ENCODE measurements at regions not wholly inside any gene's neighbourhood (a gene's known extent, or its start where the extent isn't known, plus 50 kb on each side); places are given as distances from the start of the nearest gene placed in this dataset.

- no peak overlapping the region for H3K9ac ChIP-seq (ENCODE audit: control insufficient read depth, extremely low read depth, insufficient read depth, low read length)
- H3K9me3 ChIP-seq (ENCODE audit: control insufficient read depth, low read depth, low read length): no peaks in the 10 kb centered on the region
- H3K9me1 ChIP-seq (ENCODE audit: control insufficient read depth, extremely low read depth, insufficient read depth, low read length): no peaks in the 10 kb centered on the region
- no peak overlapping the region for H2AFZ ChIP-seq (ENCODE audit: control insufficient read depth, low read length)
- H4K20me1 ChIP-seq (ENCODE audit: control insufficient read depth, extremely low read depth, insufficient read depth, low read length): no peaks in the 10 kb centered on the region
- H3K27ac ChIP-seq (ENCODE audit: control insufficient read depth, insufficient read depth, low read length): no peak overlapping the region
- dilution Hi-C loops (cut with MboI; ENCODE audit: extremely low pct_ligation_motif_present, low sequenced_read_pairs): no loop called here
- H3K4me3 ChIP-seq (ENCODE audit: control insufficient read depth in 2 of 3, extremely low read depth in 1 of 3, insufficient read depth in 2 of 3, low read depth in 1 of 3, low read length in 3 of 3): no peak overlapping the region
- peaks cover 4% of the 10 kb centered on the region for H3K4me1 ChIP-seq (ENCODE audit: control insufficient read depth, extremely low read depth, insufficient read depth, low read length)
- no peaks in the 10 kb centered on the region for H3K36me3 ChIP-seq (ENCODE audit: control insufficient read depth in 2 of 2, extremely low read depth in 1 of 2, insufficient read depth in 2 of 2, low read length in 2 of 2)
- TF ChIP-seq CTCF (optimal IDR thresholded peaks at IDR 0.05 in 1 of 3, IDR thresholded peaks at IDR 0.05 in 1 of 3, conservative IDR thresholded peaks at IDR 0.05 in 1 of 3; ENCODE audit: extremely low read depth in 1 of 3, insufficient read depth in 2 of 3, low read length in 3 of 3) (no peak), EZH2 (IDR thresholded peaks at IDR 0.05; ENCODE audit: low read length) (no peak)
- DNase-seq (ENCODE audit: low read depth, low spot score) (no peak), FAIRE-seq (no peak)
- peaks cover 8% of the 10 kb centered on the region for H3K27me3 ChIP-seq (ENCODE audit: control insufficient read depth, extremely low read depth, insufficient read depth, low read length)
- no peaks in the 10 kb centered on the region for H3K79me2 ChIP-seq (ENCODE audit: control insufficient read depth, insufficient read depth, low read length)
- no peak overlapping the region for H3K4me2 ChIP-seq (ENCODE audit: control insufficient read depth, extremely low read depth, insufficient read depth, low read depth, low read length)
Observed at GRCh38 chr10:91073286-91073979, 147.0 kb upstream of the PCGF5 start.

- Histone ChIP-seq H3K79me2 (ENCODE audit: control insufficient read depth, insufficient read depth, low read length) (no peaks in the 10 kb centered on the region), H3K9ac (ENCODE audit: control insufficient read depth, extremely low read depth, insufficient read depth, low read length) (no peak overlapping the region), H2AFZ (ENCODE audit: control insufficient read depth, low read length) (no peak overlapping the region), H3K27me3 (ENCODE audit: control insufficient read depth, extremely low read depth, insufficient read depth, low read length) (peaks cover 21% of the 10 kb centered on the region), H3K9me3 (ENCODE audit: control insufficient read depth, low read depth, low read length) (no peaks in the 10 kb centered on the region), H3K4me3 (ENCODE audit: control insufficient read depth in 2 of 3, extremely low read depth in 1 of 3, insufficient read depth in 2 of 3, low read depth in 1 of 3, low read length in 3 of 3) (no peak overlapping the region), H3K27ac (ENCODE audit: control insufficient read depth, insufficient read depth, low read length) (no peak overlapping the region), H3K9me1 (ENCODE audit: control insufficient read depth, extremely low read depth, insufficient read depth, low read length) (no peaks in the 10 kb centered on the region), H3K36me3 (ENCODE audit: control insufficient read depth in 2 of 2, extremely low read depth in 1 of 2, insufficient read depth in 2 of 2, low read length in 2 of 2) (no peaks in the 10 kb centered on the region), H4K20me1 (ENCODE audit: control insufficient read depth, extremely low read depth, insufficient read depth, low read length) (no peaks in the 10 kb centered on the region), H3K4me1 (ENCODE audit: control insufficient read depth, extremely low read depth, insufficient read depth, low read length) (peaks cover 4% of the 10 kb centered on the region), H3K4me2 (ENCODE audit: control insufficient read depth, extremely low read depth, insufficient read depth, low read depth, low read length) (no peak overlapping the region)
- no peak for FAIRE-seq
- DNase-seq (ENCODE audit: low read depth, low spot score): no peak
- dilution Hi-C loops (cut with MboI; ENCODE audit: extremely low pct_ligation_motif_present, low sequenced_read_pairs): no loop called here
- TF ChIP-seq CTCF (optimal IDR thresholded peaks at IDR 0.05 in 1 of 3, IDR thresholded peaks at IDR 0.05 in 1 of 3, conservative IDR thresholded peaks at IDR 0.05 in 1 of 3; ENCODE audit: extremely low read depth in 1 of 3, insufficient read depth in 2 of 3, low read length in 3 of 3) (no peak), EZH2 (IDR thresholded peaks at IDR 0.05; ENCODE audit: low read length) (no peak)
Observed at GRCh38 chr10:91076991-91077548, 143.4 kb upstream of the PCGF5 start.

All from keratinocyte (primary cell).